Right lobe of liver (tissue), 6 donors: ENCODE measurements at regions not wholly inside any gene's neighbourhood (a gene's known extent, or its start where the extent isn't known, plus 50 kb on each side); places are given as distances from the start of the nearest gene placed in this dataset.
A peak's percentile ranks its signal among the peaks of the same experiment; 100 is the strongest.

Source experiments
- ATAC-seq, 4 donors: fragments of 200-7000 bp; cut with Tn5 transposase; one replicate each; pipeline ENCODE4 v1.9.1; 2020; ENCODE audit warnings: mild to moderate bottlenecking in 4 of 4, moderate library complexity in 4 of 4
- DNase-seq, 3 donors: peaks; one replicate each; pipeline ENCODE4 v3.0.0-alpha.2; 2020
- H3K27ac ChIP-seq, 3 donors: fragments of 200-600 bp; one replicate each; pipeline ENCODE4 v1.8.0; 2022
- H3K27me3 ChIP-seq, 2 donors: fragments of 200-600 bp; one replicate each; pipeline ENCODE4 v1.8.0; 2022
- H3K36me3 ChIP-seq, 4 donors: fragments of 200-600 bp; sonication (generic) in 1 of 4; one replicate each; pipeline versions ENCODE4 v1.5.1 to v1.8.0; 2017 to 2022; ENCODE audit warnings: control low read depth in 1 of 4
- H3K4me1 ChIP-seq, 4 donors: fragments of 200-600 bp; sonication (generic) in 1 of 4; one replicate each; pipeline versions ENCODE4 v1.5.1 to v1.8.0; 2017 to 2022; ENCODE audit warnings: control low read depth in 1 of 4
- H3K4me3 ChIP-seq, 3 donors: fragments of 200-600 bp; one replicate each; pipeline ENCODE4 v1.8.0; 2022
- H3K9me3 ChIP-seq, 4 donors: fragments of 200-600 bp; sonication (generic) in 1 of 4; one replicate each; pipeline versions ENCODE4 v1.5.1 to v1.8.0; 2017 to 2022; ENCODE audit warnings: control low read depth in 1 of 4
- POLR2A ChIP-seq: fragments of 450-650 bp; IDR thresholded peaks from one replicate; pipeline ENCODE4 v1.6.1; 2017; ENCODE audit warnings: antibody characterized with exemption, mild to moderate bottlenecking
- WGBS: methylation state at CpG from one replicate; pipeline ENCODE4 v1.1.6; 2018; ENCODE audit warnings: low coverage, low lambda C conversion rate; ENCODE audit not compliant: insufficient coverage; ENCODE audit errors: missing lambda C conversion rate; 5-methylcytosine and 5-hydroxymethylcytosine counted together
- intact Hi-C, 2 donors: fragments of 100-400 bp; cut with DNase I; formaldehyde crosslinking; loops; one replicate each; pipeline versions ENCODE4 v1.11.2 to v1.14.1; 2022
- TF ChIP-seq, protein P1 (sequence below), 4 donors: fragments of 200-600 bp in 3 of 4; fragments of 450-650 bp in 1 of 4; IDR thresholded peaks; one replicate each; pipeline versions ENCODE4 v1.5.1 to v1.8.0; 2016 to 2022; ENCODE audit warnings: antibody characterized with exemption in 4 of 4, mild to moderate bottlenecking in 2 of 4
- donor health status: DM: no; HTN: yes; CAD: no.
- donor health status: DM: no; HTN: no; CAD: no.
- donor health status: DM: no; HTN: no; CAD: no.
- donor health status: DM: no; HTN: yes; CAD: no.
- donor health status: DM: no; HTN: yes; CAD: no.

DNA sequence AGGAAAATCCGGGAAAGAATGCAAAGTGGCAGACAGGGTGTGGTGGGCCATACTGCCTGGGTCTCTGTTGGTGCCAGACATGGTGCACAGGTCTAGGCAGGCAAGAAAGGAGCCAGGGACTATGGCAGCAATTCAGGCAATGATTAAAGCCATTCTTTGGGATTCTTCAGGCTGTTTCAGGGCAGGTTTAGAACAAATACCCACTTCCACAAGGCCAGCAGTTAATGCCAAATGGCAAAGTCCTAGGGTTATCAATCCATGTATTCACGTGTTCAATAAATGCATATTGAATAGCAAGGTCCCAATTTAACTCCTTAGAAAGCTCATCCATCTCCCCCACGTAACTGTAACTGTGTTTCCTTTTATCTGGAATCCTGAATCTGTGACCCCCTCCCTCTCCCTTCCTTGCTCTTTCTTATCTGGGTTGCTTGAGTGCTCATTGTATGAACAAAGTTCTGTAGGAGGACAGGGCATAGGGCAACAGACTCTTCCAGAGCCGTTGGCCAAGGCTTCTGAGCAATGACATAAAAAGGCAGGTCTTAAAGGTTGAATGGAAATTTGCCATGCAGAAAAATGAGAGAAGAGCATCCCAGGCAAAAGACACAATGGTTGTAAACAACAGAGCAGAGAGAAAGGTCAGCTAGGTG is 146.8 kb upstream of the KLHL29 start:
- no peak for TF ChIP-seq POLR2A
- TF ChIP-seq, protein P1, sequence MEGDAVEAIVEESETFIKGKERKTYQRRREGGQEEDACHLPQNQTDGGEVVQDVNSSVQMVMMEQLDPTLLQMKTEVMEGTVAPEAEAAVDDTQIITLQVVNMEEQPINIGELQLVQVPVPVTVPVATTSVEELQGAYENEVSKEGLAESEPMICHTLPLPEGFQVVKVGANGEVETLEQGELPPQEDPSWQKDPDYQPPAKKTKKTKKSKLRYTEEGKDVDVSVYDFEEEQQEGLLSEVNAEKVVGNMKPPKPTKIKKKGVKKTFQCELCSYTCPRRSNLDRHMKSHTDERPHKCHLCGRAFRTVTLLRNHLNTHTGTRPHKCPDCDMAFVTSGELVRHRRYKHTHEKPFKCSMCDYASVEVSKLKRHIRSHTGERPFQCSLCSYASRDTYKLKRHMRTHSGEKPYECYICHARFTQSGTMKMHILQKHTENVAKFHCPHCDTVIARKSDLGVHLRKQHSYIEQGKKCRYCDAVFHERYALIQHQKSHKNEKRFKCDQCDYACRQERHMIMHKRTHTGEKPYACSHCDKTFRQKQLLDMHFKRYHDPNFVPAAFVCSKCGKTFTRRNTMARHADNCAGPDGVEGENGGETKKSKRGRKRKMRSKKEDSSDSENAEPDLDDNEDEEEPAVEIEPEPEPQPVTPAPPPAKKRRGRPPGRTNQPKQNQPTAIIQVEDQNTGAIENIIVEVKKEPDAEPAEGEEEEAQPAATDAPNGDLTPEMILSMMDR (IDR thresholded peaks at IDR 0.05): no peak
- Histone ChIP-seq H3K36me3 (no peaks in the 10 kb centered on the region), H3K27me3 (no peaks in the 10 kb centered on the region), H3K4me1 (peaks cover 0 to 13% (median 0%) of the 10 kb centered on the region in 4 donors), H3K4me3 (no peak overlapping the region), H3K27ac (no peak overlapping the region), H3K9me3 (no peaks in the 10 kb centered on the region)
- intact Hi-C loops: no loop called here
- peak in 3 of 4 donors; percentile 40 to 56 (median 56) for ATAC-seq
- DNase-seq: no peak
- 18% methylated on average over 4 of the region's 4 CpGs for WGBS

DNA sequence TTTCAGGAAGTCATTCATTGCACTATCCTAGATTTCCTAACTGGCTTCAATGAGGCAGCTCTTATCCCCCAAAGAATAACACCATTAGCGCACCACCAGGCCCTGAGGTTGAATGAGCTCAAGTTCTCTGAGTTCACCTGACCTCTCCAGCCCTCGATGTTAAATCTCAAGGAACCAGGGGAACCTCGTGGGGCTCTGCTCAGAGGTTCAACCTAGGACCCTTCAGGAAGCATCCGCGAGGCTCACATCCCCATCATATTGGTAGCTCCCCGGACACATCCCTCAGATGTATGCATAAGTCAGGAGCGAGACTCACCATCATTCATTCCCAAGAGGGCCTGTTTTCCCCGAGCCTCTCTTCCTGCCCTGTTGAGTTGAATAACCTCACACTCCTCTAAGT is 145.6 kb upstream of the KLHL29 start:
- no peak overlapping the region for H3K27ac ChIP-seq
- no peak overlapping the region for H3K4me3 ChIP-seq
- H3K9me3 ChIP-seq: no peaks in the 10 kb centered on the region
- WGBS: 89% methylated on average over 7 of the region's 8 CpGs
- no peak for DNase-seq
- no peak for TF ChIP-seq POLR2A
- TF ChIP-seq, protein P1 (IDR thresholded peaks at IDR 0.05): no peak
- no peak for ATAC-seq
- peaks cover 0 to 13% (median 0%) of the 10 kb centered on the region in 4 donors for H3K4me1 ChIP-seq
- no peaks in the 10 kb centered on the region for H3K27me3 ChIP-seq
- H3K36me3 ChIP-seq: no peaks in the 10 kb centered on the region
- intact Hi-C loops: no loop called here

DNA sequence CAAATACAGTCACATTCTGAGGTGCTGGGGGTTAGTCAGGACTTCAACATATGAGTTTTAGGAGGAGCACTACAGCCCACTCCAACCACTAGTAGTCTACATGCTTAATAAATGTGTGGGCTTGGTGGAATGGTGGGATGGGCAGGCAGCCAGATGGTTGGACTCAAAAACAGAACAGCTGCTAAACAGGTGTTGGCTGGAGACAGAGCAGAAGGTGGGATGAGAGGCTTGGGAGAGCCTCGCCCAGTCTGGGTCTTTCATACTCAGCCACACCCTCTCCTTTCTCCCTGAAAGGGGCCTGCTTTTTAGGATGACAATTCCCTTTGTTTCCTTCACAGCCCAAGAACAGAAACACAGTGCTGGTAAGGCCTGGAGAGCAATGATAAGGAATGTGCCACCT is 143.9 kb upstream of the KLHL29 start:
- DNase-seq: no peak
- Histone ChIP-seq H3K4me1 (peaks cover 0 to 13% (median 1%) of the 10 kb centered on the region in 4 donors), H3K4me3 (no peak overlapping the region), H3K36me3 (no peaks in the 10 kb centered on the region), H3K27me3 (no peaks in the 10 kb centered on the region), H3K9me3 (no peaks in the 10 kb centered on the region), H3K27ac (no peak overlapping the region)
- TF ChIP-seq, protein P1 (IDR thresholded peaks at IDR 0.05): no peak
- no peak for TF ChIP-seq POLR2A
- WGBS: no CpG with 5 or more reads among the region's 1 CpG
- intact Hi-C loops: no loop called here
- no peak for ATAC-seq

DNA sequence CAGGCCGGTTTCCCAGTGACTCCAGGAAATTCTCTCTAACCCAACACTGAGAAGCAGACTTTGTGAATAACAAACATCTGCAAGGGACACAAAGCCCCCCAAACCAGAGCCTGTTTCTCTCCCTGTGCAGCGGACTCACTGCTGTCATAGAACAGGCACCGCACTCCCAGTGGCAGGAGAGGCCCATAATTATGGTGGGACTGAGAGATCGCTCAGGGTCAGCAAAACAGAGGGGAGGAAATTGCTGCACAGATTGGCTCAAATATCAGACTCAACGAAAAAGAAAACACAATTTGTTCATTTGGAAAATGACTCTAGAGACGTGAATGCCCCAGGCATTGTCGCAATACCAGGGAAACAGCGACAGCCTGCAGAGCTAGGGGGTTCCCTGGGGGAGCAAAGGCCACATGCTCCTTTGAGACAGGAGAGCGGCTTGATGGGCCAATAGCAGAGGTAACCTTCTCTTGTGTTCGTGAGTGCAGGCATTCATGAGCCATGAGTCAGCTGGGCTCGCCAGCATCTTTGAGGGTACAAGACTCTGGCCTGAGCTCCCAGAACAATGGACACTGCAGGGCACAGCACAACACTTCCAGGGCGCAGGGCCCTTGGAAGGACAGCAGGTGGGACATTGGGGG is 143.3 kb upstream of the KLHL29 start:
- no peak overlapping the region for H3K27ac ChIP-seq
- no peak for ATAC-seq
- H3K4me1 ChIP-seq: peaks cover 0 to 18% (median 3%) of the 10 kb centered on the region in 4 donors
- no peak for DNase-seq
- no peak overlapping the region for H3K4me3 ChIP-seq
- H3K27me3 ChIP-seq: no peaks in the 10 kb centered on the region
- 69% methylated on average over 5 of the region's 12 CpGs for WGBS
- H3K9me3 ChIP-seq: no peaks in the 10 kb centered on the region
- no peak for TF ChIP-seq POLR2A
- TF ChIP-seq, protein P1 (IDR thresholded peaks at IDR 0.05): no peak
- intact Hi-C loops: no loop called here
- no peaks in the 10 kb centered on the region for H3K36me3 ChIP-seq
